Astrocyte of the spinal cord (primary cell): ENCODE measurements at regions not wholly inside any gene's neighbourhood (a gene's known extent, or its start where the extent isn't known, plus 50 kb on each side); places are given as distances from the start of the nearest gene placed in this dataset.

Source experiments
- DNase-seq: peaks from one replicate; pipeline ENCODE4 v3.0.0; 2011; ENCODE audit warnings: low read depth, low spot score
- H3K4me3 ChIP-seq: 2 replicates; pipeline ENCODE4 v1.5.1; 2011; ENCODE audit warnings: low read depth, mild to moderate bottlenecking, low read length, moderate library complexity
- CTCF ChIP-seq: IDR thresholded peaks from 2 replicates; pipeline ENCODE4 v1.5.1; 2012; ENCODE audit warnings: low read depth, mild to moderate bottlenecking, low read length, inconsistent platforms
- in situ Hi-C: cut with HindIII; loops from 2 replicates; pipeline ENCODE4 v1.10.0; 2017; ENCODE audit warnings: low sequenced_read_pairs

- TF ChIP-seq CTCF = no peak
- peak; percentile 26 for DNase-seq
- in situ Hi-C loops = no loop called here
Observed at GRCh38 chr18:10015288-10015701, 101.5 kb downstream of the VAPA start.

GRCh38 chr18:10015941-10016819 lies 102.4 kb downstream of the VAPA start:
- H3K4me3 ChIP-seq = no peak overlapping the region
- peak; percentile 85 for DNase-seq
- in situ Hi-C loops = no loop called here
- TF ChIP-seq CTCF = peak; percentile 67

More at GRCh38 chr18:10015288-10015701, 101.5 kb downstream of the VAPA start:
- H3K4me3 ChIP-seq = no peak overlapping the region

- no peak for DNase-seq
- in situ Hi-C loops = no loop called here
- no peak for TF ChIP-seq CTCF
- H3K4me3 ChIP-seq = no peak overlapping the region
Observed at GRCh38 chr18:10017043-10017442, 103.2 kb downstream of the VAPA start.

GRCh38 chr18:10018289-10018688 lies 104.5 kb downstream of the VAPA start:
- TF ChIP-seq CTCF = no peak
- DNase-seq = no peak
- in situ Hi-C loops = no loop called here
- no peak overlapping the region for H3K4me3 ChIP-seq

GRCh38 chr18:10020171-10020570 lies 106.4 kb downstream of the VAPA start:
- DNase-seq = no peak
- no peak overlapping the region for H3K4me3 ChIP-seq
- no peak for TF ChIP-seq CTCF
- in situ Hi-C loops = no loop called here

GRCh38 chr18:10022365-10022764 lies 108.5 kb downstream of the VAPA start:
- in situ Hi-C loops = no loop called here

More at GRCh38 chr18:10022365-10022764, 108.5 kb downstream of the VAPA start:
- no peak for DNase-seq
- TF ChIP-seq CTCF = no peak
- H3K4me3 ChIP-seq = no peak overlapping the region
